Neuronal stem cell (in vitro differentiated cells): ENCODE measurements at regions not wholly inside any gene's neighbourhood (a gene's known extent, or its start where the extent isn't known, plus 50 kb on each side); places are given as distances from the start of the nearest gene placed in this dataset.
A peak's percentile ranks its signal among the peaks of the same experiment; 100 is the strongest.

Source experiments
- DNase-seq: peaks from one replicate; pipeline ENCODE4 v3.0.0-alpha.2; 2013; ENCODE audit warnings: low spot score
- H2AFZ ChIP-seq: one replicate; pipeline ENCODE4 v1.6.1; 2013; ENCODE audit warnings: mild to moderate bottlenecking, low read length, inconsistent platforms
- H2AK5ac ChIP-seq: 2 replicates; pipeline ENCODE4 v1.6.1; 2013; ENCODE audit warnings: low read depth, mild to moderate bottlenecking, inconsistent platforms, low read length, moderate library complexity, mixed read lengths
- H2BK120ac ChIP-seq: 2 replicates; pipeline ENCODE4 v1.6.1; 2013; ENCODE audit warnings: low read depth, mild to moderate bottlenecking, inconsistent platforms, low read length, moderate library complexity, mixed read lengths
- H2BK12ac ChIP-seq: one replicate; pipeline ENCODE4 v1.6.1; 2013; ENCODE audit warnings: low read length, inconsistent platforms
- H2BK15ac ChIP-seq: 2 replicates; pipeline ENCODE4 v1.6.1; 2013; ENCODE audit warnings: mild to moderate bottlenecking, low read length, inconsistent platforms, mixed read lengths
- H2BK5ac ChIP-seq: one replicate; pipeline ENCODE4 v1.6.1; 2013; ENCODE audit warnings: inconsistent platforms, mild to moderate bottlenecking, low read length, moderate library complexity
- H3K14ac ChIP-seq: one replicate; pipeline ENCODE4 v1.6.1; 2013; ENCODE audit warnings: low read length, inconsistent platforms
- H3K18ac ChIP-seq: 2 replicates; pipeline ENCODE4 v1.6.1; 2013; ENCODE audit warnings: low read length, inconsistent platforms
- H3K23ac ChIP-seq: 2 replicates; pipeline ENCODE4 v1.6.1; 2013; ENCODE audit warnings: low read depth, mild to moderate bottlenecking, mixed read lengths, low read length, inconsistent platforms; ENCODE audit not compliant: poor library complexity
- H3K27ac ChIP-seq: replicated peaks from 3 replicates; pipeline ENCODE4 v1.5.1; 2013; ENCODE audit warnings: low read length, inconsistent platforms
- H3K27me3 ChIP-seq, 3 experiments: 2 replicates each; pipeline ENCODE4 v1.6.1; 2013; ENCODE audit warnings: low read length in 3 of 3, mild to moderate bottlenecking in 2 of 3, inconsistent platforms in 1 of 3, low read depth in 1 of 3, mixed read lengths in 1 of 3, moderate library complexity in 1 of 3; ENCODE audit not compliant: control insufficient read depth in 3 of 3, insufficient read depth in 3 of 3
- H3K36me3 ChIP-seq, 2 donors: replicated peaks in 1 of 2; 2 replicates each; pipeline ENCODE4 v1.6.1; 2013; ENCODE audit warnings: low read length in 2 of 2; ENCODE audit not compliant: control insufficient read depth in 2 of 2, insufficient read depth in 2 of 2
- H3K4ac ChIP-seq: 2 replicates; pipeline ENCODE4 v1.6.1; 2013; ENCODE audit warnings: inconsistent platforms, mild to moderate bottlenecking, low read length, moderate library complexity
- H3K4me1 ChIP-seq, 2 donors: 1 replicate in 1 of 2; 2 replicates in 1 of 2; pipeline ENCODE4 v1.6.1; 2013; ENCODE audit warnings: low read length in 2 of 2, low read depth in 1 of 2; ENCODE audit not compliant: control insufficient read depth in 2 of 2, insufficient read depth in 1 of 2
- H3K4me2 ChIP-seq: one replicate; pipeline ENCODE4 v1.6.1; 2013; ENCODE audit warnings: mild to moderate bottlenecking, low read length, inconsistent platforms; ENCODE audit not compliant: insufficient read depth, poor library complexity, severe bottlenecking
- H3K4me3 ChIP-seq, 2 donors: 2 replicates each; pipeline ENCODE4 v1.5.1; 2013; ENCODE audit warnings: low read length in 2 of 2, mild to moderate bottlenecking in 2 of 2, inconsistent platforms in 1 of 2, moderate library complexity in 1 of 2
- H3K79me1 ChIP-seq: one replicate; pipeline ENCODE4 v1.6.1; 2013; ENCODE audit warnings: low read depth, mild to moderate bottlenecking, inconsistent platforms, low read length, moderate library complexity
- H3K9ac ChIP-seq: one replicate; pipeline ENCODE4 v1.6.1; 2013; ENCODE audit warnings: mild to moderate bottlenecking, low read depth, low read length, inconsistent platforms; ENCODE audit not compliant: poor library complexity
- H3K9me3 ChIP-seq, 2 donors: replicated peaks in 1 of 2; 2 replicates each; pipeline versions ENCODE3 to v1.6.1; 2013; ENCODE audit warnings: low read length in 2 of 2, mild to moderate bottlenecking in 2 of 2, inconsistent platforms in 1 of 2, low read depth in 1 of 2, mixed read lengths in 1 of 2, moderate library complexity in 1 of 2; ENCODE audit not compliant: control insufficient read depth in 2 of 2, insufficient read depth in 1 of 2
- H4K8ac ChIP-seq: one replicate; pipeline ENCODE4 v1.6.1; 2013; ENCODE audit warnings: low read depth, mild to moderate bottlenecking, inconsistent platforms, low read length, moderate library complexity
- H4K91ac ChIP-seq: one replicate; pipeline ENCODE4 v1.6.1; 2013; ENCODE audit warnings: low read length, low read depth, mild to moderate bottlenecking, inconsistent platforms; ENCODE audit not compliant: poor library complexity
- WGBS, 2 donors: extraction: QIAGEN DNeasy Blood & Tissue Kit; methylation state at CpG; one replicate each; pipeline ENCODE4 v1.1.7; 2013; ENCODE audit warnings: missing lambda C conversion rate in 2 of 2, mixed read lengths in 1 of 2; ENCODE audit not compliant: insufficient read length in 2 of 2, insufficient replicate concordance in 1 of 2; ENCODE audit errors: extremely low coverage in 2 of 2; 5-methylcytosine and 5-hydroxymethylcytosine counted together

DNA sequence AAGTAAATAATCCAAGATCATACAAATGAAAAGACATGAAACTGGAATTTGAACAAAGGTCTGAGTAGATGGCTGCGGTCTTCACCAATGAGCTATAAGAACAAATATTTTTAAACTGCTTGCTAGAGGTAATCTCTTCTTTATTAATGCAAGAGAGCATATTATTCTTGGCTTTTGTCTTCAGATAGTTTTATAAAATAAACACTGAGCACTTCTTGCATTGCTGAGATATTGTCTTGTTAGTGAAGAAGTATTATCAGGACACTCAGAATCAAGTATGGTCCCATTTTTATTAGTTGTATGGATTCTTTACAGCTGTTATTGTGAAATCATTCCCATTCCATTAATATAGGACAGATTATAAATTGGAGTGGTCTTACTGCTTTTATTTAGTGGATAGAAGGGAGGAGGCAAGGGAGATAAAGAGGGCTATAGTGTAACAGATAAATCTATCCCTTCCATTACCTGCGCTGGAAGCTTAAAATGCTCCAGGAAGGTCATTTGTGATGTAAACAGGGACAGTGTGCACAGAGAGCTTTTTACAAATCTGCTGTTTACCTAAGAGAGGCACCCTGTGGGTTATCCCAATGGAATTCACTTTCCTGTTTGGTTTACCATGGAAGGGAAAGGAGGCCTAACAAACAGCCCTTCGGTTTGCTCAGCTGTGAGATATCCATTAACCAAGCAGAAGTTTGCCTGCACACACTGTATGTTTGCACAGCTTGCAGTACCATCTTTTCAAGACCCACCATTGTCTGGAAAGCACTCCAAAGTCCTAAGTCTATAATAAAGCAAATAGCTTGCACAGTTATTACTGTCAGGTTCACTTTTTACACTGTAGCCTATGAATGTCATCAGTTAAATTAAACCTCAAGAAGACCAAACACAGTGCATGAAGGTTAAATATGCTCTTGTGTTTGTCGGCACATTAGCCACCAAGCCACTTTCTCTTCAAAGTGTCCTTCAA is 347.7 kb upstream of the TGFBR2 start:
- H2AK5ac ChIP-seq = no peak overlapping the region
- no peak for DNase-seq
- WGBS, 2 donors = no CpG with 5 or more reads among the region's 4 CpGs

DNA sequence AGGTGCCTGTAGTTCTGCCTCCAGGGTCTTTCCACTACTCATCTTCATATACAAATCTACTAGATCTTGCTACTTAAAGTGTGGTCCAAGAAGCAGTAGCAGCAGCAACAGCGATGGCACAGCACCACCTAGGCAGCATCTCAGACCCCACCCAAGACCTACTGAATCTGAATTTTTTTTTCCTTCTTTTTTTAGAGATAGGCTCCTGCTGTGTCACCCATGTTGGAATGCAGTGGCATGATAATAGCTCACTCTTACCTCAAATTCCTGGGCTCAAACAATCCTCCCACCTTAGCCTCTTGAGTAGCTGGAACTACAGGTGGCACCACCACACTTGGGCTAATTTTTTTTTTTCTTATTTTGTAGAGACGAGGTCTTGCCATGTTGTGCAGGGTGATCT is 346.7 kb upstream of the TGFBR2 start:
- Histone ChIP-seq H3K23ac (no peak overlapping the region), H2BK15ac (no peak overlapping the region), H3K27ac (no peak overlapping the region), H3K79me1 (no peaks in the 10 kb centered on the region), H3K4ac (no peak overlapping the region), H3K18ac (no peak overlapping the region), H2BK12ac (no peak overlapping the region), H4K8ac (no peak overlapping the region), H2AK5ac (no peak overlapping the region), H3K4me2 (no peak overlapping the region), H3K14ac (no peak overlapping the region), H2AFZ (no peak overlapping the region), H3K4me1 (peaks cover 0 to 2% of the 10 kb centered on the region in 2 donors), H3K27me3 (no peaks in the 10 kb centered on the region), H2BK5ac (no peak overlapping the region), H4K91ac (no peak overlapping the region), H3K36me3 (no peaks in the 10 kb centered on the region), H3K9ac (no peak overlapping the region), H2BK120ac (no peak overlapping the region), H3K4me3 (no peak overlapping the region), H3K9me3 (no peaks in the 10 kb centered on the region)
- no peak for DNase-seq
- WGBS, 2 donors = no CpG with 5 or more reads among the region's 2 CpGs

More for the DNA sequence above, 347.7 kb upstream of the TGFBR2 start:
- H3K4me1 ChIP-seq = peaks cover 0 to 2% of the 10 kb centered on the region in 2 donors
- no peak overlapping the region for H3K23ac ChIP-seq
- H3K9ac ChIP-seq = no peak overlapping the region
- no peak overlapping the region for H2BK15ac ChIP-seq
- no peaks in the 10 kb centered on the region for H3K27me3 ChIP-seq
- H3K14ac ChIP-seq = no peak overlapping the region
- H4K8ac ChIP-seq = no peak overlapping the region
- H3K36me3 ChIP-seq = no peaks in the 10 kb centered on the region
- no peak overlapping the region for H2BK120ac ChIP-seq
- H4K91ac ChIP-seq = no peak overlapping the region
- no peak overlapping the region for H3K27ac ChIP-seq
- H3K4me3 ChIP-seq = no peak overlapping the region
- H3K18ac ChIP-seq = no peak overlapping the region
- H3K4ac ChIP-seq = no peak overlapping the region
- no peak overlapping the region for H2BK5ac ChIP-seq
- peak overlapping the region; percentile 51 for H2AFZ ChIP-seq
- H3K79me1 ChIP-seq = no peaks in the 10 kb centered on the region
- no peaks in the 10 kb centered on the region for H3K9me3 ChIP-seq
- H2BK12ac ChIP-seq = no peak overlapping the region
- H3K4me2 ChIP-seq = no peak overlapping the region

DNA sequence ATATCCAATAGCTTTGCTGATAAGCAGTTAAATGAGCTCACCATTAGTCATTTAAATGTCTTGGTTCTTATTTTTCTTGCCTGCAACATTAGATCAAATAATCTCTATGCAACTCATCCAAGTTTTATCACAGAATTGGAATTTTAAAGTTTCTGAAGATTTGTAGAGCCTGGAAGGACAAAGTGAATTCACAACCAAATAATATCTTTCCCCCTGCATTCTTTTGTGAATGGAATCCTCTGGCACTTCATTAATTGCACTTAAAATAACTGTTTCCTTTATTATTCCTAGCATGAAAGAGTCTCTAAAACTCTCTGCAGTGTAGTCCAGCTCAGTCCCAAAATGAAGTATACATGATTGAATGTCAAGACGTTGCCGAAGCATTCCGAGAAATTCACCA is 345.6 kb upstream of the TGFBR2 start:
- Histone ChIP-seq H3K27ac (no peak overlapping the region), H2BK5ac (no peak overlapping the region), H3K4me3 (no peak overlapping the region)

DNA sequence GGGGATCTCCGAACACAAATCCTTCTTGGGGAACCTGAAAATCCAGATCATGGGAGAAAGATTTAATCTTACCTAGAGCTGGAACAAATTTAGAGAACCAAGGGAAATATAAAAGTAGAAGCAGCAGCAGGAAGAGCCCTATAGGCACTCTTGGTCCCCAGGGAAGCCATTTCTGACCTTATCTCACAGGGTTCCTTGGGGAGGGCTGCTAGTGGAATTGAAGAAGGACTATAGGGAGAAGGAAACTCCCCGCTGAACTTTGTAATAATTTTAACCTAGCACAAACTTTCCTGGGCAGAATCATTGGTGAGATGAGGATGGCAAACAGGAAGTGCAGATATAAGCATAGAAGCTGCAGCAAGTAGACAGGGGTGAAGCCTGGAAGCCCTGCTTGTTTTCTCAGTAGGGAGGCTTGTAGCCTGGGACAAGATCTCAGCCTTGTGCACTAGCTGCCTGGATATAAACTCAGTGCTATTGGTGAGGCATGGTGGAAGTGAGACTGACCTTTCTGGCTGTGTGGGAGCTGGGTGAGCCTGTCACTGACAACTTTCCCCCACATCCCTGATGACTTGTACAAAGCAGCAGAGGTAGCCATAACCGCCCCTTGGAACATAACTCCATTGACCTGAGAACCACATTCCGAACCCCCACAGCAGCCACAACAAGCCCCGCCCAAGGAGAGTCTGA is 343.0 kb upstream of the TGFBR2 start:
- H3K9ac ChIP-seq = no peak overlapping the region
- WGBS, 2 donors = no CpG with 5 or more reads among the region's 5 CpGs
- peak overlapping the region; percentile 62 for H2AFZ ChIP-seq
- no peak overlapping the region for H3K4ac ChIP-seq
- H3K9me3 ChIP-seq = peaks cover 0 to 3% of the 10 kb centered on the region in 2 donors
- H3K4me3 ChIP-seq = no peak overlapping the region
- no peak overlapping the region for H4K91ac ChIP-seq
- peak overlapping the region; percentile 72 for H3K18ac ChIP-seq
- H2BK15ac ChIP-seq = no peak overlapping the region
- no peak overlapping the region for H2BK120ac ChIP-seq
- H3K4me1 ChIP-seq = peaks cover 0 to 2% of the 10 kb centered on the region in 2 donors
- H2AK5ac ChIP-seq = no peak overlapping the region
- H3K4me2 ChIP-seq = no peak overlapping the region
- no peaks in the 10 kb centered on the region for H3K27me3 ChIP-seq
- H2BK12ac ChIP-seq = no peak overlapping the region
- no peaks in the 10 kb centered on the region for H3K79me1 ChIP-seq
- H3K36me3 ChIP-seq = no peaks in the 10 kb centered on the region
- H3K27ac ChIP-seq = no peak overlapping the region
- H2BK5ac ChIP-seq = no peak overlapping the region
- no peak overlapping the region for H4K8ac ChIP-seq
- no peak overlapping the region for H3K23ac ChIP-seq
- no peak for DNase-seq
- no peak overlapping the region for H3K14ac ChIP-seq

More for the DNA sequence above, 345.6 kb upstream of the TGFBR2 start:
- no peak overlapping the region for H2BK12ac ChIP-seq
- DNase-seq = no peak
- H3K27me3 ChIP-seq = no peaks in the 10 kb centered on the region
- H3K9ac ChIP-seq = no peak overlapping the region
- H3K4me1 ChIP-seq = peaks cover 0 to 2% of the 10 kb centered on the region in 2 donors
- H3K79me1 ChIP-seq = no peaks in the 10 kb centered on the region
- peaks cover 0 to 1% of the 10 kb centered on the region in 2 donors for H3K9me3 ChIP-seq
- H4K8ac ChIP-seq = no peak overlapping the region
- no peaks in the 10 kb centered on the region for H3K36me3 ChIP-seq
- H3K14ac ChIP-seq = no peak overlapping the region
- H2BK120ac ChIP-seq = no peak overlapping the region
- no peak overlapping the region for H3K23ac ChIP-seq
- H2AK5ac ChIP-seq = no peak overlapping the region
- no peak overlapping the region for H2BK15ac ChIP-seq
- no peak overlapping the region for H4K91ac ChIP-seq
- H3K4me2 ChIP-seq = no peak overlapping the region
- WGBS, 2 donors = no CpG with 5 or more reads among the region's 3 CpGs
- no peak overlapping the region for H2AFZ ChIP-seq
- no peak overlapping the region for H3K18ac ChIP-seq
- no peak overlapping the region for H3K4ac ChIP-seq
